ENCODE measurements at regions not wholly inside any gene's neighbourhood (a gene's known extent, or its start where the extent isn't known, plus 50 kb on each side); places are given as distances from the start of the nearest gene placed in this dataset.

GRCh38 chr9:116101516-116101915, 52.1 kb upstream of the PAPPA start:
- Histone ChIP-seq H3K36me3 (ENCODE audit: control insufficient read depth in 1 of 2, insufficient read depth in 2 of 2, low read length in 2 of 2) (no peaks in the 10 kb centered on the region), H3K27me3 (ENCODE audit: control insufficient read depth in 1 of 2, insufficient read depth in 2 of 2, low read length in 2 of 2) (no peaks in the 10 kb centered on the region), H3K4me1 (ENCODE audit: control insufficient read depth in 1 of 2, insufficient read depth in 2 of 2, low read length in 2 of 2) (no peaks in the 10 kb centered on the region), H3K4me3 (ENCODE audit: low read depth in 1 of 2, low read length in 2 of 2) (no peak overlapping the region), H3K9ac (ENCODE audit: low read depth in 1 of 2, low read length in 2 of 2) (no peak overlapping the region), H3K9me3 (ENCODE audit: control insufficient read depth in 1 of 2, low read length in 2 of 2) (no peaks in the 10 kb centered on the region), H3K27ac (ENCODE audit: low read depth, low read length) (no peak overlapping the region)

GRCh38 chr9:116102596-116102995, 51.0 kb upstream of the PAPPA start:
- Histone ChIP-seq H3K27ac (ENCODE audit: low read depth, low read length) (no peak overlapping the region), H3K9ac (ENCODE audit: low read depth in 1 of 2, low read length in 2 of 2) (no peak overlapping the region), H3K4me1 (ENCODE audit: control insufficient read depth in 1 of 2, insufficient read depth in 2 of 2, low read length in 2 of 2) (no peaks in the 10 kb centered on the region), H3K27me3 (ENCODE audit: control insufficient read depth in 1 of 2, insufficient read depth in 2 of 2, low read length in 2 of 2) (no peaks in the 10 kb centered on the region), H3K36me3 (ENCODE audit: control insufficient read depth in 1 of 2, insufficient read depth in 2 of 2, low read length in 2 of 2) (no peaks in the 10 kb centered on the region), H3K4me3 (ENCODE audit: low read depth in 1 of 2, low read length in 2 of 2) (no peak overlapping the region), H3K9me3 (ENCODE audit: control insufficient read depth in 1 of 2, low read length in 2 of 2) (no peaks in the 10 kb centered on the region)
